ENCODE measurements at regions not wholly inside any gene's neighbourhood (a gene's known extent, or its start where the extent isn't known, plus 50 kb on each side); places are given as distances from the start of the nearest gene placed in this dataset.

- TF ChIP-seq BHLHE40 (IDR thresholded peaks at IDR 0.05; ENCODE audit: low read depth, low read length) (no peak), SMC3 (IDR thresholded peaks at IDR 0.05; ENCODE audit: low read depth, low read length) (no peak), CEBPB (IDR thresholded peaks at IDR 0.05; ENCODE audit: low read depth, low read length) (no peak), POLR2A (IDR thresholded peaks at IDR 0.05; ENCODE audit: low read depth, low read length) (no peak), RAD21 (IDR thresholded peaks at IDR 0.05; ENCODE audit: low read length) (no peak)
Observed at GRCh38 chr15:87743562-87743961, 513.0 kb downstream of the NTRK3 start.
